H9 (cell line): ENCODE measurements at regions not wholly inside any gene's neighbourhood (a gene's known extent, or its start where the extent isn't known, plus 50 kb on each side); places are given as distances from the start of the nearest gene placed in this dataset.

Experiments used
- DNase-seq: peaks from one replicate; pipeline ENCODE4 v3.0.0-alpha.2; 2017
- H2AFZ ChIP-seq: one replicate; pipeline ENCODE4 v1.6.1; 2013; ENCODE audit warnings: mild to moderate bottlenecking, low read length, control low read depth, moderate library complexity
- H2AK5ac ChIP-seq: 2 replicates; pipeline ENCODE4 v1.6.1; 2013; ENCODE audit warnings: low read length, control low read depth, mixed read lengths; ENCODE audit not compliant: insufficient read length
- H2BK120ac ChIP-seq: one replicate; pipeline ENCODE4 v1.6.1; 2013; ENCODE audit warnings: low read depth, mild to moderate bottlenecking, low read length, control low read depth, inconsistent platforms; ENCODE audit not compliant: poor library complexity, severe bottlenecking
- H2BK12ac ChIP-seq: 2 replicates; pipeline ENCODE4 v1.6.1; 2013; ENCODE audit warnings: low read length, control low read depth, mixed read lengths, low read depth; ENCODE audit not compliant: insufficient read length
- H2BK15ac ChIP-seq: 2 replicates; pipeline ENCODE4 v1.6.1; 2013; ENCODE audit warnings: low read depth, low read length, control low read depth
- H2BK20ac ChIP-seq: one replicate; pipeline ENCODE4 v1.6.1; 2013; ENCODE audit warnings: low read depth, mild to moderate bottlenecking, low read length, control low read depth, inconsistent platforms; ENCODE audit not compliant: poor library complexity, severe bottlenecking
- H2BK5ac ChIP-seq: 2 replicates; pipeline ENCODE4 v1.6.1; 2013; ENCODE audit warnings: low read length, control low read depth, mixed read lengths; ENCODE audit not compliant: insufficient read length
- H3K14ac ChIP-seq: 2 replicates; pipeline ENCODE4 v1.6.1; 2013; ENCODE audit warnings: low read length, control low read depth; ENCODE audit not compliant: insufficient read depth
- H3K18ac ChIP-seq: 2 replicates; pipeline ENCODE4 v1.6.1; 2013; ENCODE audit warnings: low read depth, mild to moderate bottlenecking, mixed read lengths, low read length, control low read depth; ENCODE audit not compliant: insufficient read length
- H3K23ac ChIP-seq: 2 replicates; pipeline ENCODE4 v1.6.1; 2013; ENCODE audit warnings: low read length, control low read depth, mixed read lengths, low read depth; ENCODE audit not compliant: insufficient read length
- H3K23me2 ChIP-seq: 2 replicates; pipeline ENCODE4 v1.6.1; 2013; ENCODE audit warnings: low read depth, mild to moderate bottlenecking, mixed read lengths, low read length, control low read depth; ENCODE audit not compliant: insufficient read length, poor library complexity, severe bottlenecking
- H3K27ac ChIP-seq: 2 replicates; pipeline ENCODE4 v1.5.1; 2013; ENCODE audit warnings: low read length, control low read depth, mixed read lengths, low read depth; ENCODE audit not compliant: insufficient read length
- H3K27me3 ChIP-seq: 2 replicates; pipeline ENCODE4 v1.6.1; 2013; ENCODE audit warnings: low read length, control low read depth, inconsistent platforms; ENCODE audit not compliant: insufficient read depth
- H3K4ac ChIP-seq: 2 replicates; pipeline ENCODE4 v1.6.1; 2013; ENCODE audit warnings: low read depth, mild to moderate bottlenecking, control low read depth, inconsistent platforms, low read length, moderate library complexity
- H3K4me1 ChIP-seq: 2 replicates; pipeline ENCODE4 v1.6.1; 2013; ENCODE audit warnings: low read length, control low read depth, inconsistent platforms; ENCODE audit not compliant: insufficient read depth
- H3K4me2 ChIP-seq: 2 replicates; pipeline ENCODE4 v1.6.1; 2013; ENCODE audit warnings: low read length, control low read depth, mixed read lengths; ENCODE audit not compliant: insufficient read length, insufficient read depth
- H3K56ac ChIP-seq: 2 replicates; pipeline ENCODE4 v1.6.1; 2013; ENCODE audit warnings: low read depth, mild to moderate bottlenecking, mixed read lengths, low read length, control low read depth; ENCODE audit not compliant: insufficient read length
- H3K79me1 ChIP-seq: 2 replicates; pipeline ENCODE4 v1.6.1; 2013; ENCODE audit warnings: low read depth, mild to moderate bottlenecking, moderate library complexity, low read length, control low read depth, inconsistent platforms; ENCODE audit not compliant: insufficient read depth, poor library complexity, severe bottlenecking
- H3K79me2 ChIP-seq: 2 replicates; pipeline ENCODE4 v1.6.1; 2013; ENCODE audit warnings: low read length, control low read depth, inconsistent platforms; ENCODE audit not compliant: insufficient read depth
- H3K9ac ChIP-seq: 2 replicates; pipeline ENCODE4 v1.6.1; 2013; ENCODE audit warnings: low read length, control low read depth, mixed read lengths; ENCODE audit not compliant: insufficient read length; ENCODE audit errors: extremely low read depth
- H3K9me3 ChIP-seq: one replicate; pipeline ENCODE4 v1.6.1; 2013; ENCODE audit warnings: low read depth, low read length, inconsistent platforms; ENCODE audit not compliant: control insufficient read depth
- H3T11ph ChIP-seq: one replicate; pipeline ENCODE4 v1.6.1; 2013; ENCODE audit warnings: mild to moderate bottlenecking, low read length, control low read depth, inconsistent platforms
- H4K20me1 ChIP-seq: one replicate; pipeline ENCODE4 v1.6.1; 2013; ENCODE audit not compliant: control insufficient read depth, insufficient read length, insufficient read depth
- H4K5ac ChIP-seq: 2 replicates; pipeline ENCODE4 v1.6.1; 2013; ENCODE audit warnings: low read depth, mild to moderate bottlenecking, mixed read lengths, low read length, control low read depth; ENCODE audit not compliant: insufficient read length
- H4K8ac ChIP-seq: replicated peaks from 2 replicates; pipeline ENCODE4 v1.6.1; 2013; ENCODE audit warnings: low read length, control low read depth, mixed read lengths, low read depth; ENCODE audit not compliant: insufficient read length
- H4K91ac ChIP-seq: 2 replicates; pipeline ENCODE4 v1.6.1; 2013; ENCODE audit warnings: low read depth, mild to moderate bottlenecking, moderate library complexity, mixed read lengths, low read length, control low read depth; ENCODE audit not compliant: insufficient read length
- H3K27ac Mint-ChIP-seq, 3 experiments: 2 replicates in 2 of 3; 3 replicates in 1 of 3; pipeline ENCODE4 v1.8.0; 2020 to 2021; ENCODE audit warnings: mixed read lengths in 3 of 3, mild to moderate bottlenecking in 1 of 3, moderate library complexity in 1 of 3
- H3K27me3 Mint-ChIP-seq: 2 replicates; pipeline ENCODE4 v1.8.0; 2021; ENCODE audit warnings: low read depth, mild to moderate bottlenecking, moderate library complexity, mixed read lengths
- H3K36me3 Mint-ChIP-seq, 3 experiments: 2 replicates in 2 of 3; 3 replicates in 1 of 3; pipeline ENCODE4 v1.8.0; 2020 to 2021; ENCODE audit warnings: low read depth in 3 of 3, mixed read lengths in 3 of 3; ENCODE audit not compliant: insufficient read depth in 1 of 3
- H3K4me1 Mint-ChIP-seq, 2 experiments: 2 replicates each; pipeline ENCODE4 v1.8.0; 2020; ENCODE audit warnings: mixed read lengths in 2 of 2
- H3K4me3 Mint-ChIP-seq, 2 experiments: 2 replicates in 1 of 2; 3 replicates in 1 of 2; pipeline ENCODE4 v1.8.0; 2020 to 2021; ENCODE audit warnings: mild to moderate bottlenecking in 2 of 2, mixed read lengths in 2 of 2, moderate library complexity in 1 of 2
- H3K9me3 Mint-ChIP-seq, 2 experiments: 2 replicates in 1 of 2; 3 replicates in 1 of 2; pipeline ENCODE4 v1.8.0; 2020; ENCODE audit warnings: mild to moderate bottlenecking in 2 of 2, mixed read lengths in 2 of 2, moderate library complexity in 1 of 2
- WGBS: extraction: QIAGEN DNeasy Blood & Tissue Kit; methylation state at CpG from one replicate; pipeline ENCODE4 v1.1.7; 2013; ENCODE audit warnings: missing lambda C conversion rate, low lambda C conversion rate, mixed read lengths; ENCODE audit not compliant: insufficient read length; ENCODE audit errors: extremely low coverage; 5-methylcytosine and 5-hydroxymethylcytosine counted together
- TF ChIP-seq, protein P1 (sequence below): fragments of 200-600 bp; sonication (generic); conservative IDR thresholded peaks from 3 replicates; pipeline ENCODE4 v1.8.0; 2021; ENCODE audit warnings: antibody characterized with exemption, mild to moderate bottlenecking

GRCh38 chr2:153143540-153143939 lies 335.0 kb downstream of the RPRM start:
- no peak overlapping the region for H3T11ph ChIP-seq
- H3K4me1 Mint-ChIP-seq, result peaks cover 3 to 12% of the 10 kb centered on the region in 2 experiments; a peak in 3 of 4 replicates

More at GRCh38 chr2:153143540-153143939, 335.0 kb downstream of the RPRM start:
- Histone ChIP-seq H3K79me1 (no peaks in the 10 kb centered on the region), H4K5ac (no peak overlapping the region), H3K4me2 (no peak overlapping the region), H2BK5ac (no peak overlapping the region), H3K23me2 (no peaks in the 10 kb centered on the region), H2BK20ac (no peak overlapping the region), H2AK5ac (no peak overlapping the region), H2BK12ac (no peak overlapping the region), H2AFZ (no peak overlapping the region), H2BK120ac (no peak overlapping the region), H3K79me2 (no peaks in the 10 kb centered on the region), H2BK15ac (no peak overlapping the region), H3K27me3 (no peaks in the 10 kb centered on the region), H4K8ac (no peak overlapping the region), H3K27ac (no peak overlapping the region), H4K20me1 (no peaks in the 10 kb centered on the region), H3K18ac (no peak overlapping the region), H4K91ac (no peak overlapping the region), H3K4me1 (no peaks in the 10 kb centered on the region), H3K9me3 (no peaks in the 10 kb centered on the region), H3K9ac (no peak overlapping the region), H3K14ac (no peak overlapping the region), H3K56ac (no peak overlapping the region), H3K23ac (no peak overlapping the region), H3K4ac (no peak overlapping the region)
- no peak overlapping the region for H3K4me3 Mint-ChIP-seq
- H3K27me3 Mint-ChIP-seq, result no peaks in the 10 kb centered on the region; the same call in 1 of the 2 replicates
- DNase-seq, result no peak
- TF ChIP-seq, protein P1, sequence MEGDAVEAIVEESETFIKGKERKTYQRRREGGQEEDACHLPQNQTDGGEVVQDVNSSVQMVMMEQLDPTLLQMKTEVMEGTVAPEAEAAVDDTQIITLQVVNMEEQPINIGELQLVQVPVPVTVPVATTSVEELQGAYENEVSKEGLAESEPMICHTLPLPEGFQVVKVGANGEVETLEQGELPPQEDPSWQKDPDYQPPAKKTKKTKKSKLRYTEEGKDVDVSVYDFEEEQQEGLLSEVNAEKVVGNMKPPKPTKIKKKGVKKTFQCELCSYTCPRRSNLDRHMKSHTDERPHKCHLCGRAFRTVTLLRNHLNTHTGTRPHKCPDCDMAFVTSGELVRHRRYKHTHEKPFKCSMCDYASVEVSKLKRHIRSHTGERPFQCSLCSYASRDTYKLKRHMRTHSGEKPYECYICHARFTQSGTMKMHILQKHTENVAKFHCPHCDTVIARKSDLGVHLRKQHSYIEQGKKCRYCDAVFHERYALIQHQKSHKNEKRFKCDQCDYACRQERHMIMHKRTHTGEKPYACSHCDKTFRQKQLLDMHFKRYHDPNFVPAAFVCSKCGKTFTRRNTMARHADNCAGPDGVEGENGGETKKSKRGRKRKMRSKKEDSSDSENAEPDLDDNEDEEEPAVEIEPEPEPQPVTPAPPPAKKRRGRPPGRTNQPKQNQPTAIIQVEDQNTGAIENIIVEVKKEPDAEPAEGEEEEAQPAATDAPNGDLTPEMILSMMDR, result no peak
- WGBS, result no CpG with 5 or more reads among the region's 2 CpGs
- no peaks in the 10 kb centered on the region for H3K36me3 Mint-ChIP-seq
- no peak overlapping the region for H3K27ac Mint-ChIP-seq
- H3K9me3 Mint-ChIP-seq, result no peaks in the 10 kb centered on the region
